DND-41 (cell line): ENCODE measurements at regions not wholly inside any gene's neighbourhood (a gene's known extent, or its start where the extent isn't known, plus 50 kb on each side); places are given as distances from the start of the nearest gene placed in this dataset.

Experiments used
- ATAC-seq: fragments of 200-7000 bp; cut with Tn5 transposase; 3 replicates; pipeline ENCODE4 v1.9.1; 2021; ENCODE audit warnings: low read depth; ENCODE audit not compliant: insufficient read depth
- DNase-seq: peaks from one replicate; pipeline ENCODE4 v3.0.0-alpha.2; 2020
- H2AFZ ChIP-seq: 2 replicates; pipeline ENCODE4 v1.6.0; 2012; ENCODE audit warnings: low read depth, low read length
- H3K27ac ChIP-seq: 2 replicates; pipeline ENCODE4 v1.5.1; 2012; ENCODE audit warnings: low read length, inconsistent platforms
- H3K27me3 ChIP-seq: fragments of 200-600 bp; sonication (generic); 2 replicates; pipeline ENCODE4 v1.6.0; 2012; ENCODE audit warnings: low read length, mild to moderate bottlenecking, inconsistent platforms; ENCODE audit not compliant: insufficient read depth, poor library complexity
- H3K36me3 ChIP-seq: 2 replicates; pipeline ENCODE4 v1.5.1; 2012; ENCODE audit warnings: low read length, inconsistent platforms; ENCODE audit not compliant: insufficient read depth
- H3K4me1 ChIP-seq: 2 replicates; pipeline ENCODE4 v1.5.1; 2012; ENCODE audit warnings: mild to moderate bottlenecking, low read length; ENCODE audit not compliant: insufficient read depth
- H3K4me2 ChIP-seq: 2 replicates; pipeline ENCODE4 v1.6.0; 2012; ENCODE audit warnings: mild to moderate bottlenecking, moderate library complexity, low read length, inconsistent platforms; ENCODE audit not compliant: insufficient read depth
- H3K4me3 ChIP-seq, 2 experiments: fragments of 200-600 bp in 1 of 2; shearing (Covaris generic) in 1 of 2; 2 replicates each; pipeline ENCODE4 v1.5.1; 2012 to 2016; ENCODE audit warnings: inconsistent platforms in 2 of 2, low read length in 2 of 2, mild to moderate bottlenecking in 2 of 2, low read depth in 1 of 2, moderate library complexity in 1 of 2
- H3K79me2 ChIP-seq: 2 replicates; pipeline ENCODE4 v1.6.0; 2012; ENCODE audit warnings: low read length, inconsistent platforms; ENCODE audit not compliant: insufficient read depth
- H3K9ac ChIP-seq: 2 replicates; pipeline ENCODE4 v1.6.0; 2012; ENCODE audit warnings: low read depth, mild to moderate bottlenecking, inconsistent platforms, low read length, moderate library complexity
- H3K9me3 ChIP-seq: 2 replicates; pipeline ENCODE4 v1.5.1; 2012; ENCODE audit warnings: low read length, moderate library complexity, mild to moderate bottlenecking, inconsistent platforms; ENCODE audit not compliant: insufficient read depth, severe bottlenecking
- H4K20me1 ChIP-seq: 2 replicates; pipeline ENCODE4 v1.6.0; 2012; ENCODE audit warnings: low read length; ENCODE audit not compliant: insufficient read depth
- EZH2 ChIP-seq: IDR thresholded peaks from 3 replicates; pipeline ENCODE4 v1.6.1; 2012; ENCODE audit warnings: borderline replicate concordance, low read depth, mild to moderate bottlenecking, moderate library complexity, low read length, inconsistent platforms; ENCODE audit not compliant: severe bottlenecking
- TF ChIP-seq, protein P1 (sequence below): IDR thresholded peaks from 2 replicates; pipeline ENCODE4 v1.5.1; 2012; ENCODE audit warnings: borderline replicate concordance, low read length, moderate library complexity, mild to moderate bottlenecking; ENCODE audit not compliant: poor library complexity, severe bottlenecking; ENCODE audit errors: extremely low read depth

DNA sequence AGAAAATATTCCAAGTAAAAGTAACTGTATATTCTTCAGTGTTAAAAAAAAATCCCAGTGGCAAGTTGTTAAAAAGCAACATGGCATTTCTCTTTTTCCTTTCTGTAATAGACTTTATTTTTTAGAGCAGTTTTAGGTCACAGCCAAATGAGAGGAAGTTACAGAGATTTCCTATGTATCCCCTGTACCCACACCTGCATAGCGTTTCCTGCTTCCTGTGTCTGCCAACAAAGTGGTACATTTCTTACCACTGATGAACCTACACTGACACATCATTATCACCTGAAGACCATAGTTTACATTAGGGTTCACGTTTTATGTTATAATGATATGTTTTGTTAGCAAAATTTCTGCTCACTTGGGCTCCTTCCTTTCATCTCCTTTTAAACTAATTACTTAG lies 124.7 kb downstream of the GPAT3 start:
- no peaks in the 10 kb centered on the region for H4K20me1 ChIP-seq
- TF ChIP-seq, protein P1, sequence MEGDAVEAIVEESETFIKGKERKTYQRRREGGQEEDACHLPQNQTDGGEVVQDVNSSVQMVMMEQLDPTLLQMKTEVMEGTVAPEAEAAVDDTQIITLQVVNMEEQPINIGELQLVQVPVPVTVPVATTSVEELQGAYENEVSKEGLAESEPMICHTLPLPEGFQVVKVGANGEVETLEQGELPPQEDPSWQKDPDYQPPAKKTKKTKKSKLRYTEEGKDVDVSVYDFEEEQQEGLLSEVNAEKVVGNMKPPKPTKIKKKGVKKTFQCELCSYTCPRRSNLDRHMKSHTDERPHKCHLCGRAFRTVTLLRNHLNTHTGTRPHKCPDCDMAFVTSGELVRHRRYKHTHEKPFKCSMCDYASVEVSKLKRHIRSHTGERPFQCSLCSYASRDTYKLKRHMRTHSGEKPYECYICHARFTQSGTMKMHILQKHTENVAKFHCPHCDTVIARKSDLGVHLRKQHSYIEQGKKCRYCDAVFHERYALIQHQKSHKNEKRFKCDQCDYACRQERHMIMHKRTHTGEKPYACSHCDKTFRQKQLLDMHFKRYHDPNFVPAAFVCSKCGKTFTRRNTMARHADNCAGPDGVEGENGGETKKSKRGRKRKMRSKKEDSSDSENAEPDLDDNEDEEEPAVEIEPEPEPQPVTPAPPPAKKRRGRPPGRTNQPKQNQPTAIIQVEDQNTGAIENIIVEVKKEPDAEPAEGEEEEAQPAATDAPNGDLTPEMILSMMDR = no peak
- no peak for TF ChIP-seq EZH2
- no peak for ATAC-seq

DNA sequence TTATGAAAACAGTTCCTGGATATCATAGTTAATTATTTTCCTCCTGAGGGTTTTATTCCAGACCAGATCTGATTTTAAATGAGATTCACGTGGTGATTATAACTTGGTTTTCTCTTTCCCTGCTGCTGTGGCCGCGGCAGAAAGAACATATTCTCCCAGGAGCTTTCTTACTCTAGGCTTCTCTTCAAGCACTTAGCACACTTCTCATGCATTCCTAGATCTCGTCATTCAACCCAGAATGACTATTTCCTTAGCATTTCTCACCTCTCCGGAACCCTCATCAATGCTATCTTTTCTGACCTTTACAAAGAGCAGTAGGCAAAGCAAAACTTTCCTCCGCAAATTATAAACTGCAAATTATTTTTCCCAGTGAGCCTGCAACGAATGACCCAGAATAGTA lies 122.9 kb downstream of the GPAT3 start:
- Histone ChIP-seq H3K79me2 (no peaks in the 10 kb centered on the region), H2AFZ (no peak overlapping the region), H3K27me3 (no peaks in the 10 kb centered on the region), H3K36me3 (no peaks in the 10 kb centered on the region), H3K4me2 (no peak overlapping the region), H3K4me3 (no peak overlapping the region), H3K9ac (no peak overlapping the region), H3K27ac (no peak overlapping the region), H3K4me1 (no peaks in the 10 kb centered on the region), H3K9me3 (no peaks in the 10 kb centered on the region), H4K20me1 (no peaks in the 10 kb centered on the region)
- no peak for ATAC-seq
- no peak for DNase-seq
- no peak for TF ChIP-seq EZH2
- TF ChIP-seq, protein P1 = no peak

More for the DNA sequence above, 124.7 kb downstream of the GPAT3 start:
- no peaks in the 10 kb centered on the region for H3K9me3 ChIP-seq
- no peaks in the 10 kb centered on the region for H3K79me2 ChIP-seq
- H3K9ac ChIP-seq = no peak overlapping the region
- DNase-seq = no peak
- no peaks in the 10 kb centered on the region for H3K27me3 ChIP-seq
- H3K4me1 ChIP-seq = no peaks in the 10 kb centered on the region
- H3K4me2 ChIP-seq = no peak overlapping the region
- H3K4me3 ChIP-seq = no peak overlapping the region
- no peaks in the 10 kb centered on the region for H3K36me3 ChIP-seq
- no peak overlapping the region for H2AFZ ChIP-seq
- H3K27ac ChIP-seq = no peak overlapping the region

DNA sequence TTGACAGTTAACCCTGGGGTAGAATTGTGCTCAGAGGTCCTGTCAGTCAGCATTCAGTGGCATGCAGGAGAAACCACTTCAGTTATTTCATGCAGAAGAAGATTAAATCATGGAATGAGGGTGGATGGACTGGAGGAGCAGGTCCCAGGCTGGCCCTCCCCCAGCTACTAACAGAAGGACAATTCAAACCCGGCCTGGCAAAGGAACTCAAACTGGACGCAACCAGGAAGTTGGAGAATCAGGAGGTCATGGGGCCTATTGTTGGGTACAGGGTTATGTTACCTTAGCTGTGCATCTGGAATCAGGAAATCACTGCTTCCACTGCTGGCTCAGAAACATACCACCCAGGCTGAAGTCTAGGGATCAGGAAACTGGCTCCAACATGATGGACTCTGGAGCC lies 121.4 kb downstream of the GPAT3 start:
- no peak for DNase-seq
- no peak overlapping the region for H3K9ac ChIP-seq
- ATAC-seq = no peak
- no peaks in the 10 kb centered on the region for H3K27me3 ChIP-seq
- no peaks in the 10 kb centered on the region for H4K20me1 ChIP-seq
- no peak overlapping the region for H3K4me2 ChIP-seq
- TF ChIP-seq EZH2 = no peak
- TF ChIP-seq, protein P1 = no peak
- no peak overlapping the region for H3K4me3 ChIP-seq
- H3K9me3 ChIP-seq = no peaks in the 10 kb centered on the region
- no peaks in the 10 kb centered on the region for H3K79me2 ChIP-seq
- H2AFZ ChIP-seq = no peak overlapping the region
- no peaks in the 10 kb centered on the region for H3K36me3 ChIP-seq
- no peak overlapping the region for H3K27ac ChIP-seq
- no peaks in the 10 kb centered on the region for H3K4me1 ChIP-seq
